DMS 273 treated with DMSO at 0.1 percent for 48 hours (cell line): ENCODE measurements at regions not wholly inside any gene's neighbourhood (a gene's known extent, or its start where the extent isn't known, plus 50 kb on each side); places are given as distances from the start of the nearest gene placed in this dataset.

ENCODE experiments used
- DNase-seq: peaks from one replicate; lab custom pipeline; 2025; lab: John Stamatoyannopoulos, UW

- DNase-seq = no peak
These were observed 263.0 kb downstream of the NDUFA10 start for GRCh38 chr2:239762106-239762505.

DNA sequence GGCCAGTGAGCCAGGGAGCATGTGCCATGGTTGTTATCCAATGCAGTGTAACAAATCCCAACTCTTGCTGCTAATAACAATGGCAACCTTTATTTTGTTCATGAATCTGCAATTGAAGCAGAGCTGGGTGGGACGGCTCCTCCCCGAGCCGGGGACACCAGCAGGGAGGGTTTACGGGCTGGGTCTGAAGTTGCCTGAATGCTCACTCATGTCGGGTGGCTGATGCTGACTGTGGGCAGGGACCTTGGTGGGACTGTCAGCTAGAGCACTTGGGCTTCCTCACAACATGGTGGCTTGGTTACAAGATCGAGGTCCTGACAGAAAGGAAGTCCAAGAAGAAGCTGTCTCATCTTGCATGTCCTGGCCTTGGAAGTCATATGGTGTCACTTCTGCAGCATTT, 264.5 kb downstream of the NDUFA10 start:
- no peak for DNase-seq

DNA sequence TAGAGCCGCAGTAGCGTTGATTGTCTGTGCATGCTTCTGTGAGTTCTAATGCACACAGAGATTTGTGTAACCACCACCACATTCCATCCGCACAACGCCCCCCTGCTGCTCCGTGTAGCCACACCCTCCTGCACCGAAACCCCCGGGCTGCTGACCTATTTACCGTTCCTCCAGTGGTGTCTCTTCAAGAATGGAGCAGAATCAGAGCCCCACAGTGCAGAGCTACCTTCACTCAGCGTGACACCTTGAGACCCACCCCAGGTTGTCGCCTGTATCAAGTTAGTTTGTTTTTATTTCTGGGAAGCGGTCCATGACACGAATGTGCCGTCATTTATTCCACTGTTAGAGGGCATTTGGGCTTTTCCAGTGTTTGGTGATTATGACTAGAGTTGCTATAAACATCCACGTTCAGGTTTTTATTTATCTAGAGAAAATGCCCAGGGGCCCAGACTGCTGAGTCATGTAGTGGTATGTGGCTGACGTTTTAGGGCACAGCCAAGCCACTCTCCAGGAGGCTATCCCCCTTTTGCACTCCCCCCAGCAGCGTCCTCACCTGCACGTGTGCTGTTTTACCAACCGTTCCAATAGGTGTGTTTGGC, 266.8 kb downstream of the NDUFA10 start:
- DNase-seq = no peak

GRCh38 chr2:239756790-239757760, 268.1 kb downstream of the NDUFA10 start:
- no peak for DNase-seq

DNA sequence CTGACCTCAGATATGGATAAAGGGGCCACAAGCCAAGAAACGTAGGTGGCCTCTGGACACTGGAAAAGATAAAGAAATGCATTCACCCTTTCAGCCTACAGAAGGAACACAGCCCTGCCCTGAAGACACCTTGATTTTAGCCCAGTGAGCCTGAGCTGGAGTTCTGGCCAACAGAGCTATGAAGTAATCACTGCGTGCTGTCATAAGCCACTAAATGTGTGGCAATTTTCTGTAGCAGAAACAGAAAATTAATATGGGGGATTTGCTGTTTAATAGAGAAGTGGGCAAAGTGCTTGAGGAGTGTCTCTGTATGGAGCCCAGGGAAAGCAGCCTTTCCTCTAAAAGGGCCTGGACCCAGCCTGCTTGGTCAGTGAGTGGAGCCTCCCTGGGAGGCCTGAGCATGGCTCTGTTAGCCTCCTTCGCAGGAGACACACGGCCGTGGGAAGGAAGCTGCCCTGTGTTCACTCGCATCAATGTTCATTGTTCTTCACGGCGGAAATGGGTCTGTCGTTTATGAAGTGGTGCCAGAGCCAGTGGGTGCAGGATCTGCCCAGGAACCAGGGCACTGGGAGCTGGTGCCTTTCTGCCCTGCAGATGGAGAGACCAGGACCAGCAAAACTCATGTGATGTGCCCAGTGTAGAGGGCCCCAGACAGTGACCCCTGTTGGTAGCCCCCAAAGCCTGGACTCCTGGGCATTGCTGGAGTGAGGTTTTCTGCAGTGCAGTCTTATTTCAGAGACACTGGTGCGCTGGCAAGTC, 268.9 kb downstream of the NDUFA10 start:
- no peak for DNase-seq

GRCh38 chr2:239753401-239753837, 271.7 kb downstream of the NDUFA10 start:
- DNase-seq = no peak

DNA sequence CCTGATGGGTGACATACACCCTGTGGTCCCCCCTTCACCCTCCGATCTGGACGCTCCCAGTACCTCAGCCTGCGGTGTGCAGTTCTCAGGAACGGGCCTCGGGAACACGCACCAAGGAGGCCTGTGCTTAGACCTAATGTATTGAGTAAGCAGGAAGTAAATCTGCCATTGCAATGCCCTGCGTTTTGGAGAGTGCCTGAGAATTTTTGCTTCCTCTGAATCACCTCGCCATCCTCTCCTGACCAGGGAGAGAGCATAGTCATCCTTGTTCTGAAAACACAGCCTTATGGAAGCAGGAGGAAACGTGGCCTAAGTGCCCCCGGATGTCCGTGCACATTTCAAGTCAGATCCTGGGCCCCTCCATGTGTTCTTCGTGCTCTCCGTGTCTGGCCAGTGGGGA, 272.2 kb downstream of the NDUFA10 start:
- DNase-seq = no peak

DNA sequence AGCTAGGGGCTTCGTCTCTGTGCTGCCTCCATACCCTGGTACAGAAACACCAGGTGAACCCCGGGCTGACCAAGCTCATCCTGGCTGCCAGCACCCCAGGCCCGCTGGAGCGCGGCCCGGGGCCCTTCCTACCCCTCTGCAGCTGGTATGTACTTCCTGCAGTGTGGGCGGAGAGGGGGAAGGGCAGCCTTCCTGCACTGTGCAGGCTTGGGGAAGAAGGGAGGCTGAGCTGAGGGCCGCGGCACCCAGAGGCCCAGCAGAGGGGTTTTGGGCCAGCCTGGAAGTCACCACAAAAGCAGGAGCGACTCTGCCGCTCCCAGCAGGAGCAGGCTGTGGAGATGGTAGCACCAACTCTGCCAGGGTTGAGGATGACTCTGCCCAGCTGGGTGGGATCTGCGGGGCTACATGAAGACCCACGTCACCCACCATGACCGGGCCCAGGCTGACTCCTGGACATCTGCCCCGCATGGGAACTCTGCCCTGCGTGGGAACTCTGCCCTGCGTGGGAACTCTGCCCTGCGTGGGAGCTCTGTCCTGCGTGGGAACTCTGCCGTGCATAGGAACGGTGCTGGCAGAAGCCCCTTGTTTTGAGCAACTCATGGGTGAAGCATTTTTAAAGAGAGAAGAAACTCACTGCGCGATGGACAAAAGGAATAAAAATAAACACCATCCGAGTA, 273.3 kb downstream of the NDUFA10 start:
- no peak for DNase-seq

- DNase-seq = no peak
These were observed 274.0 kb downstream of the NDUFA10 start for GRCh38 chr2:239750929-239751678.

DNA sequence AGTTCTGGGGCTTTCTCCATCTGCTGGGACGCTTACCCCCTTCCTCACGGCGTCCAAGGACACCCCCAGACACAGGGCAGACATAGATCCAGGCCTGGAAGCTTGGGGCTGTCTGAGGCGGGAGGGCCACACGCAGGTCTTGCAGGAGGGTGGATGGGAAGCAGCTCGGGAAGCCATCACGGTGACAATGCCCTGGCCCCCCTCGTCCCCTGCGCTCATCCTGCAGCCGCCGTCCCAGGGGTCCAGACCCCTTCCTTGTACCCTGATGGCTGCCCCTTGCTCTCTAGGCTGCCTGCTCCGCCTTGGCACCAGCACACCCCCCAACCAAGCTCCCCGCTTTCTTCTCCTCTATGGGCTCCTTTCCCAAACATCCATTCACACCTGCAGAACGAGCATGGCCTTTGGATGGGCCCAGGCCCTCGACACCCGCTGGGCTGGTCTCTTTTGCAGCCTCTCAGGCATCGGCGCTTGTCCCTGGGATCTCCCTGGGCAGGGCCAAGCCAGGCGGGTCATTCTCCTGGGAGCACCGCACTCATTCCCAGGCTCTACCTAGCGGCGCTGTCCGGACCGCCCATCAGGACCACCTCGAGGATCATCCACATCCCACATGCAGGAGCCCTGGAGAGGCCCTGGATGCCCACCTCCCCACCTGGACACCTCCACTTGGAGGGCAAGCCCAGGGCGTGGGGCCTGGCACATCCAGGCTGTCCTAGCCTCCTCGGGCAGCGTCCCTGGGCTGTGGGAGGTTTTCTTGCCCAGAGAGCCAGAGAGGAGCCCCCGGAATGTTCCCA, 274.9 kb downstream of the NDUFA10 start:
- DNase-seq = no peak

- DNase-seq = no peak
These were observed 275.8 kb downstream of the NDUFA10 start for GRCh38 chr2:239749272-239749873.

- no peak for DNase-seq
These were observed 276.3 kb downstream of the NDUFA10 start for GRCh38 chr2:239748811-239749210.

GRCh38 chr2:239747771-239748170, 277.4 kb downstream of the NDUFA10 start:
- DNase-seq = no peak

GRCh38 chr2:239747274-239747673, 277.9 kb downstream of the NDUFA10 start:
- DNase-seq = no peak

GRCh38 chr2:239746559-239747246, 278.4 kb downstream of the NDUFA10 start:
- DNase-seq = no peak

DNA sequence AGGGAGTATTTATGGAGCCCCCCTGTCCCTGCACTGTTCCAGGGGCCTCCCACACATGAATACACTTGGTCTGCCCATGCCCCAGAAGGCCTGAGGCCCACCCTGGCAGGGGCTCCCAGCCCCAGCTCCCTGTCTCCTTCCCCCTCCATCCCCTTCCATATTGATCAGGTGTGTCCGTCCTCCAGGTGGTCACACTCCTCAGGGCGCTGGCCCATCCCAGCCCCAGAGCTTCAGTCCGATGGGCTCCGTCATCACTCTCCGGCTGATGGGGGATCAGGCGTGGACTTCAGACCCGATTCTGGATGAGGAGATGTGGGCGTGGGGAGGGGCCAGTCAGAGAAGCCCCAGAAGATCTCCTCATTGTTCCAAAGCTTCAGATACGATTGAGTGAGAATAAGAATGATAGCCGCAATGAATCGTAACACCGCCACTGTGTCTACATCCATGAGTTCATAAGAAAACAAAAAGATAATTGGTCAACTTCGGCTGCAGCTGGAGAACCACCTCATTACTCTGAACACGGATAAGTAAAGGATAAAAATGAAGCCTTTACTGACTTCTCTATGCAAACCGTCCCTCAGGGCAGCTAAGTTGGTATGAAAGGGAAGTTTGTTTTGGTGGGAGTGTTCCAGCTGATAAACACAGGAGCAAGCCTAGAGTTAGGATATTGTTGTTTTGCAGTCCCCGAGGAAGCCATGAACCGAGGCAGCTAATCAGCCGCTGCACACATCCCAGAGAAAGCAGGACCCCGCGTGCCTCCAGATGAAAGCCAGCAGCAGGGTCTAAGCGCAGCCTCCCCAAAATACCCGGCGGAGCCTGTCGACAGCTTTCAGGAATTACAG, 279.5 kb downstream of the NDUFA10 start:
- no peak for DNase-seq

DNA sequence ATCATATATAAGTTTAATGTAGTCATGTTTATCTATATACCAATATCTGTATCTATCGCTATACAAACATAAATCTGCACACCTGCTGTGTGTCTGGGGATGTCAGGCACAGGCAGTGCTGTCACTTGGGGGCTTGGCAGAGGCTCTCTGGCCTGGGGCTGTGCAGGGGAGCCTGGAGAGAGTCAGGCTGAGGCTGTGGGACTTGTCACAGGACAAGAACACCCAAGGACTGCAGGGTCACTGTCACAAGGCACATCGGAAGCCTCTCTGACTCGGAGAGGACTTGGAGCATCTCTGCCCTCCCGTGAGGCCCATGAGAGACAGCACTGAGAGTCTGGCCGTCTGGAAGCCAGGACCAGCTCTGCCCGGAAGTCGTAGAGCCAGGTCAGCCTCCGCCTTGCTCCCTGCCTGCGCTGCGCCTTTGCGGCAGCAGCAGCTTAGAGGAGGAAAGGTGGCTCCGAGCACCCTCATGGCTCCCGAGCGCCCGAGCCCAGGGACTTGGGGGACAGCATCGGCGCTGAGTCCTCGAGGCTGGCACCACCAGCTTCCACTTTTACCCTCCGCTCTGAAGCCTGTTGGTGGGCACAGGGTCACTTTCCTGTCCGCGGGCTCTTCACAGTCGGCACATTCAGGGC, 280.3 kb downstream of the NDUFA10 start:
- DNase-seq = no peak

DNA sequence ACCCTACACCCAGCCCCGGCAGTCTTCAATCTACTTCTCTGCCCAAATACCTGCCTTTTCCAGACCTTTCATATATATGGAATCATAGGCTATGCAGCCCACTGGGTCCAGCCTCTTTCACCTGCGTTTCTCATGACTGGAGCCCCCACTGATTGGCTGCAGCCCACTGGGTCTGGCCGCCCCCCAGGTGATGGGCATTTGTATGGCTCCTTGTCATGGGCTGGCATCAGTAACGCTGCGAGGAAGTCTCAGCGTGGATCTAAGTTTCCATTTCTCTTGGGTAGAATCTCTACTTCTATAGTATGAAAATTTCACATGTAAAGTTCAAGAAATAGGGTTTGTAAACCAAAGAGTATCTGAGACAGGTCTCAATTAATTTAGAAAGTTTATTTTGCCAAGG, 281.9 kb downstream of the NDUFA10 start:
- DNase-seq = no peak
